Fibroblast of skin of right biceps (primary cell): ENCODE measurements at regions not wholly inside any gene's neighbourhood (a gene's known extent, or its start where the extent isn't known, plus 50 kb on each side); places are given as distances from the start of the nearest gene placed in this dataset.
A peak's percentile ranks its signal among the peaks of the same experiment; 100 is the strongest.

Experiments used
- DNase-seq: peaks from one replicate; pipeline ENCODE4 v3.0.0-alpha.2; 2013

DNA sequence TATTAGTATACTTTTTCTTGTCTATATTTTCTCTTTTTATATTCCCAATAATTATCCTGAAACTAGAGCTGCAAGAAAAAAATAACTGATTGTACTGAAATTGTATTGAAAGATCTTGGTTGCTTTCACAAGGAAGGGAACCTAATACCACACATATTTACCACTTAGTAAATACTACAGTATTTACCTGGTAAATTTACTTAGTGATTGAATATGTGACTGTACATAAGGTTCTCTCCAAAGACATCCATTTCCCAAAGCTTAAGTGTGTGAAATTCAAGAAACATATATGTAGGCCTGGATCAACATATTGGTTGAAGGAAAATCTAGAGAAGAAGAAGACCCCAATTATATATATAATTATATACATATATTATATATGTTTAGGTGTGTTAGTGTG is 1272.7 kb downstream of the C4orf33 start:
- no peak for DNase-seq

DNA sequence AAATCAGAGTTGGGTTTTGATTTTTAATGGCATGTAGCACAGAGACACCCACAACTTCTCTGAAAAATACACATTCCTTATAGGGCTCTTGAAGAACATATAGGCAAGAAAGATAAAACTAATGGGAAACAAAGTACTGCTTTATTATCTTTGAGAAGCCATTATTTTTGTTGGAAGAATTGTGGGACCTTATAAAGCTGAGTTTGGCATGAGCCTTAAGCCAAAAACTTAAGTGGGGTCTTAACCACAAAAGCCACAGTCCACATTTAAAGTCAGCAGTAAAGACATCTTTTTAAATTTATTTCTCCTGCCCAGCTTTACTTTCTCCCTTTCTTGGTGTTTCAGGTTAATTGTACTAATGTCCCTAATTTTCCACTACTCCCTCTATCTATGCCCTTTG is 1297.3 kb downstream of the C4orf33 start:
- peak; percentile 45 for DNase-seq

GRCh38 chr4:130393642-130394041 is 1297.7 kb downstream of the C4orf33 start:
- peak; percentile 54 for DNase-seq

- peak; percentile 87 for DNase-seq
Measured at GRCh38 chr4:130395871-130396270, 1299.9 kb downstream of the C4orf33 start.

DNA sequence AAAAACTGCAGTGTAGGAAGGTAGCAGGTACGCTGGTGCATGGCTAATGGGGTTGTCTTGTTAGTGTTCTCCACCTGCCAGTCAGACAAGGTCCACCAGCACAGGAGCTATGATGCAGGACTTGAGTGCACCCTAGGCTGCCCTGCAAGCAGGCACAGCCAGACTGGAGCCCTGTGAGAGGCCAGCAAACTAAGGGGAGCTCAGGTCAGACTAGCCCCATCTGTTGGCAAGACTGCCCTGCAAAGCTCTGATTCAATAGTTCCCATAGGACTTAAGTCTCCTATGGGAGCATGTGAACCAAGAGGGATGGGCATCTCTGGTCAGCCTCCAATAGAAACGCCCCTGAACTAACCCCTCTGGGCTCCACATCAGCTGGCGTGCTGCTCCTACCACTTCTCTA is 1307.3 kb downstream of the C4orf33 start:
- DNase-seq = no peak

DNA sequence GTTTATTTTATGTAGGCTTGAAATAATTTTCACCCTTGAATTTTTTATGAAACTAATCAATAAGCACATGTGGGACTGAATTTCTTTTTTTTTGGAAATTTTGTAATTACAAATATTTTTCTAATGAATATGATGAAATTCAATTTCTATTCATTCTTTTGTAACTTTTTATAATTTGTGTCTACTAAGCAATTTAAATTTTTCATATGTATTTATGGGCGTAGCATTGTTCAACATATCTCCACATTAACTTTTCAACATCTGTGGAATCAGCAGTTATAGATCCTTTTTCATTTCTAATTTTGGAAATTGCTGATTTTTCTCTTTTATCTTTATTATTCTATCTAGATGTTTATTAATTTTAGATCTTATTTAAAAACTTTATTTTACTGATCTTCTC is 1320.3 kb downstream of the C4orf33 start:
- no peak for DNase-seq

DNA sequence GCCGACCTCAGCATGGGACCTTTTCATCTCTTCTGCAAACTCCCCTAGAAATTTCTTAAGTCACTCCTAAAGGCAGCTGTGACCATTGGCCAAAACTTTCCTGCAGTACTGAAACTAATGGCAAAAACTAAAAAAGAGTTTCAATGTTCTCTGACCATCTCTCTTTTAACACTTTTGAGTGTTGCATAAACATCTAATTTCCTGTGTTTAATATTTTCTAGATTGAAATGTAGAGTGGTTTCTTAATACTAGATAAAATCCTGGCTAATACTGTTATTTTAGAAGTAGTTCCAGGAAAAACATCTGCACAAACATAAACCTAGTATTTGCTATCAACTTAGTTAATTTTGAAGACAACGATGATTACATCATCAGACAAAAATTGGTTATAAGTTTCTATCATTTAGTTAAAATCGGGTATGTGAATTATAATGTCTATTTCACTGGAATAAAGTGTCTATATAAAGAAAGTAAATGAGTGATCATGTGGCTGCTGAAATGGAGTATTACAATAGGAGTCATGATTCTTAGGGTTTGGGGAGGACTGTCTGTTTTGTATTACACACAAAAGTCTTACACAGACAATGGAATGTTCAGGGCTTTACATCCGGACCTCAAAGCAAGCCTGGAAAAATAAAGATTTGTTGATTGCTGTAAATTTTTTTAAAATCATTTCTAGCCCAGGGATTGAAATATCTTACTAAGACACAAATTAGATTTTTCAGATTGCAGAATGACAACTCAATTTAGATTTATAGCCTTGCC is 1323.4 kb downstream of the C4orf33 start:
- peak; percentile 24 for DNase-seq

- no peak for DNase-seq
Measured at GRCh38 chr4:130422261-130422660, 1326.3 kb downstream of the C4orf33 start.

- no peak for DNase-seq
Measured at GRCh38 chr4:130424211-130424610, 1328.3 kb downstream of the C4orf33 start.

DNA sequence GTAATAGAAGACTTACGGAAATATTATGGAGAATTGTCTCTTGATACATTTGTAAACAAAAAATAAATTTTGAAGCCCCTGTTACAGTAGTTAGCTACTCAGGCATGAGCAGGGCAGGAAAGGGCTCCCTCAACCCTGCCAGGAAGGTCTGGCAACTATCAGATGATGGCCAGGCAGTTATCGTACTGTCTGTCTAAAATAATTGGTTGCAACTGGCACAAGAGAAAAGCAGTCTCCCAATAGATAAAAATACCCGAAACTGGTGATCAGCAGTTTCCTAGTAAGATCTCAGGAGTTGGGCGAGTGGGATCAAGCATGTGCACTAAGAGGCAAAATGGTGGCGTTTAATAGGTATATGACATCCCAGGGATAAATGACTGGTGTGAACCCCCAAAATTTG is 1336.3 kb downstream of the C4orf33 start:
- DNase-seq = no peak

DNA sequence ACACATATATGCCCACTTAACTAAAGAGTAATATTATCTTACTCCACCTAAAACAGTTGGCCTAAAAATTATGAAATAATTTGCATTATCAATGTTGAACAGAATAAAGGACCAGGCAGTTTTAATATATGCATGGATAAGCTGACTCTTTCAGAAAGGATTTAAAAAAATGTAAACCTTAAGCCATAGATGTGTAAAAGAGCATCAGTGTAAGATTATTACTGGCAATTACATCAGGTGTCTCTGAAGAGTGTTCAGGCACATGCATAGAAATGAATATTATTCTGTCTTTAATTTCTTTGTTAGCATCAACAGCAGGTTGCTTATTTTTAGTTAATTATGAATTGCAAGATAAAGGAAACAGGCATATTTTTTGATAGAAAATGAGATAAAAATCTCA is 1353.8 kb downstream of the C4orf33 start:
- no peak for DNase-seq

DNA sequence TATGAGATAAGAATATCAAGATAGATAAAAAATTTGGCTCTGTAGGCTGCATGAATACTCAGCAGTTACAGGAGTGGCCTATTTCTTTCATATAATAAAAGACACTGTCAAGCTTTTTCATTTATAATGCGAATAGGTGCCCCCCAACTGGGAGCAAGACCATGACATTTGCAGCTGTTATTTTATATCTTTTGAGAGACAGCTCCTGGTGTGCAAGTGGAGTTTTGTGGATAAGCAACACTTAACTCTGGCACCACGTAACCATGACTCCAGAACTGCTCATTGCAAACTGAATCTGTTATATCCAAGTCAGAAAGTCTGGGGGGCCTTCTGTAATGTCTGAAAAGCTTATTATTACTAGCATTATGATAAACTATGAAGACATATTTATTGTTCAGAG is 1372.4 kb downstream of the C4orf33 start:
- DNase-seq = no peak

- DNase-seq = peak; percentile 78
Measured at GRCh38 chr4:130478406-130478805, 1382.5 kb downstream of the C4orf33 start.

- peak; percentile 28 for DNase-seq
Measured at GRCh38 chr4:130479020-130479419, 1383.1 kb downstream of the C4orf33 start.

- no peak for DNase-seq
Measured at GRCh38 chr4:130479674-130480073, 1383.7 kb downstream of the C4orf33 start.

DNA sequence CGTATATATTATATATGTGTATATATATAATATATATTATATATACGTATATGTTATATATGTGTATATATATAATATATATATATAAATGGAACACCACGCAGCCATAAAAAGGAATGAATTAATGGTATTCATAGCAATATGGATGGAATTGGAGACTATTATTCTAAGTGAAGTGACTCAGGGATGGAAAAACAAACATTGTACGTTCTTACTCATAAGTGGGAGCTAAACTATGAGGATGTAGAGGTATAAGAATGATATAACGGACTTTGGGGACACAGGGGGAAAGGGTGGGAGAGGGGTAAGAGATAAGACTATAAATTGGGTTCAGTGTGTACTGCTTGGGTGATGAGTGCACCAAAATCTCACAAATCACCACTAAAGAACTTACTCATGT is 1388.9 kb downstream of the C4orf33 start:
- DNase-seq = peak; percentile 10

- peak; percentile 14 for DNase-seq
Measured at GRCh38 chr4:130485371-130485770, 1389.4 kb downstream of the C4orf33 start.

- DNase-seq = peak; percentile 66
Measured at GRCh38 chr4:130486186-130486585, 1390.2 kb downstream of the C4orf33 start.

GRCh38 chr4:130486841-130487240 is 1390.9 kb downstream of the C4orf33 start:
- DNase-seq = no peak

DNA sequence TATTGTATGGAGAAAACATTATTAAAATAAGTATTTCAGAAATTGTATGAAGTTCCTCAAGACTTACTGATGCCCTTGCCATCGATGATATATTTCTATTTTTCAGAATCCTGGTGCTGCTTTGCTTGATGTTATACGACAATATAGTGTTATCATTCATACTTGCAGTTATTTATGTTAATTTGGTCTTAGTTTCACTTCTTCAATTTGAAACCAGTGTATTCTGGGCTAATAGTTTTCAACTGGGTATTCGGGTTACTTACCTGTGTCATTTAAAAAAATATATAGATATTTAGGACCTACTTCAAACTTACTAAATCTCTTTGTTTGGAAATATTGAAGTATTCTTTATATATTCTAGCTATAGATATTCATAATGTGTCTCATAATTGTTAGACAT is 1414.7 kb downstream of the C4orf33 start:
- no peak for DNase-seq

- no peak for DNase-seq
Measured at GRCh38 chr4:130511776-130512175, 1415.8 kb downstream of the C4orf33 start.

DNA sequence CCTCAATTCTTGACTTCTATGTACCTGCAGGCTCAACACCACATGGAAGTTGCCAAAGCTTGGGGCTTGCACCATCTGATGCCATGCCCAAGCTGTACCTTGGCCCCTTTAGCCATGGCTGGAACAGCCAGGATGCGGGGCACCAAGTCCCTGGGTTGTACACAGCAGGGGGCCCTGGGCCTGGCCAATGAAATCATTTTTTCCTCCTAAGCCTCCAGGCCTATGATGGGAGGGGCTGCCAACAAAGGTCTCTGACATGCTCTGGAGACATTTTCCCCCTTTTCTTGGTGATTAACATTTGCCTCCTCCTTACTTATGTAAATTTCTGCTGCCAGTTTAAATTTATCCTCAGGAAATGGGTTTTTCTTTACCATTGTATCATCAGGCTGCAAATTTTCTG is 1428.1 kb downstream of the C4orf33 start:
- no peak for DNase-seq

DNA sequence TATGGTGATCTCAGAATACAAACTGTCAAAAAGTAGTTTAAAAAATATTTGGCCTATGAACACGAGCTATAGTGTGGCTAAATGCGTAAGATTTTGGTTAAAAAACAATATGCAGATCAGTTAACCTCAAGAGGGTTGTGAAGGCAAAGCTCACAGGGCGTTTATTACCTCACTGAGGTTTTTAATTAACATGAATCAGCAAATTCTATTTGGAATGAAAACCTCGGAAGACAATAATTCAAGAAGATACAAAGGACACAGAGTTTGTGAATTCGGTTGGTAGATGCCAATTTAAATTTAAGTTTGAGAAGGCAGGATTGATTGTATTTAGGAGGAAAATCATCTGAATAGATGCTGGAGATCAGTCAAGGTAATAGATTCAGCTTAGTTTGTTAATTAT is 1434.6 kb downstream of the C4orf33 start:
- no peak for DNase-seq

- no peak for DNase-seq
Measured at GRCh38 chr4:130534651-130535050, 1438.7 kb downstream of the C4orf33 start.

DNA sequence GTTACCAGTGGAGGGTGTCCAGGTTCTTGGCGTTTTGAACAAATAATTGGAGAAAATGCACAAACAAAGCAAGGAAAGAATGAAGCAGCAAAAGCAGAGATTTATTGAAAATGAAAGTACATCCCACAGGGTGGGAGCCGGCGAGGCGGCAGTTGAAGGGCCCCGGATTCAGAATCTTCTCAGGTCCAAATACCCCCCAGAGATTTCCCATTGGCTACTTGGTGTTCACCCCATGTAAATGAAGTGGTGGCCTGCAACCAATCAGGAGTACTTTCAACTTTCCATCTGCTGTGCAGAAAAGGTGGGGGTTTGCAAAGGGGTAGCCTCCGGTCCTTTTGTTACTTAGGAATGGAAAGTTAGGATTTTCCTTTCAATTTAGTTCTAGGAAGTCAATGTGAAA is 1447.0 kb downstream of the C4orf33 start:
- DNase-seq = no peak
